SH-SY5Y (cell line): ENCODE measurements at regions not wholly inside any gene's neighbourhood (a gene's known extent, or its start where the extent isn't known, plus 50 kb on each side); places are given as distances from the start of the nearest gene placed in this dataset.

Source experiments
- GATA2 ChIP-seq: IDR thresholded peaks from 2 replicates; pipeline ENCODE4 v1.6.1; 2011; ENCODE audit warnings: mild to moderate bottlenecking, low read depth, low read length
- GATA3 ChIP-seq: IDR thresholded peaks from 2 replicates; pipeline ENCODE4 v1.6.1; 2011; ENCODE audit warnings: low read depth, mild to moderate bottlenecking, low read length, moderate library complexity

- TF ChIP-seq GATA3 = no peak
- no peak for TF ChIP-seq GATA2
Measured at GRCh38 chr6:130671577-130671976, 155.6 kb upstream of the SMLR1 start.

- no peak for TF ChIP-seq GATA2
- TF ChIP-seq GATA3 = no peak
Measured at GRCh38 chr6:130672153-130672552, 155.1 kb upstream of the SMLR1 start.

GRCh38 chr6:130674604-130675003 is 152.6 kb upstream of the SMLR1 start:
- TF ChIP-seq GATA3 (no peak), GATA2 (no peak)

GRCh38 chr6:130675072-130675471 is 152.1 kb upstream of the SMLR1 start:
- no peak for TF ChIP-seq GATA3
- TF ChIP-seq GATA2 = no peak

GRCh38 chr6:130676077-130676772 is 151.0 kb upstream of the SMLR1 start:
- no peak for TF ChIP-seq GATA3

GRCh38 chr6:130676773-130677144 is 150.4 kb upstream of the SMLR1 start:
- TF ChIP-seq GATA2 = no peak
- no peak for TF ChIP-seq GATA3

- no peak for TF ChIP-seq GATA2
- TF ChIP-seq GATA3 = no peak
Measured at GRCh38 chr6:130677312-130677711, 149.9 kb upstream of the SMLR1 start.

GRCh38 chr6:130677766-130678165 is 149.4 kb upstream of the SMLR1 start:
- TF ChIP-seq GATA2 = no peak
- TF ChIP-seq GATA3 = no peak

GRCh38 chr6:130679684-130680083 is 147.5 kb upstream of the SMLR1 start:
- no peak for TF ChIP-seq GATA2
- TF ChIP-seq GATA3 = no peak

- TF ChIP-seq GATA2 (no peak), GATA3 (no peak)
Measured at GRCh38 chr6:130680116-130680515, 147.1 kb upstream of the SMLR1 start.

- TF ChIP-seq GATA2 (no peak), GATA3 (no peak)
Measured at GRCh38 chr6:130681028-130681427, 146.2 kb upstream of the SMLR1 start.

- TF ChIP-seq GATA2 (no peak), GATA3 (no peak)
Measured at GRCh38 chr6:130682066-130682465, 145.1 kb upstream of the SMLR1 start.

GRCh38 chr6:130683761-130684517 is 143.3 kb upstream of the SMLR1 start:
- TF ChIP-seq GATA2 = no peak
- no peak for TF ChIP-seq GATA3

GRCh38 chr6:130692659-130693058 is 134.5 kb upstream of the SMLR1 start:
- TF ChIP-seq GATA2 (no peak), GATA3 (no peak)

GRCh38 chr6:130693944-130694343 is 133.3 kb upstream of the SMLR1 start:
- TF ChIP-seq GATA2 (no peak), GATA3 (no peak)
